ENCODE measurements at regions not wholly inside any gene's neighbourhood (a gene's known extent, or its start where the extent isn't known, plus 50 kb on each side); places are given as distances from the start of the nearest gene placed in this dataset.

GRCh38 chr14:28023853-28024252 is 742.7 kb upstream of the FOXG1 start:
- DNase-seq: no peak

DNA sequence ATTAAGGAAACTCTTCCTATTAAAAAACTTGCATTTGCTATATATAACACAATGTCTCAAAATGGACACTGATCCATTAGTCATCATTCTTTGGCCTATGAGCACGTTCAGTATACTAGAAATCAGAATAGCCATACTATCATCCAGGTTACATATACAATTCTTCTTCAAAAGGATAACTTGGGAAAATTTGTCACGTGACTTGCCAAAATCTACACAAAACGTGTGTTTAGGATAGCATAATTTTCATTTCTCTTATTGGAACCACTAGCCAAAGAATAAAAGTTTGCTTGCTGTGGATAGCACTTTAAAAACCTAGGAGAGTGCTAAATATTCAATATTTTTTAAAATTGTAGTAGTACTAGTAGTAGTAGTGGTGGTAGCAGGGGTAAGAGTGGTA is 714.3 kb upstream of the FOXG1 start:
- DNase-seq: no peak

GRCh38 chr14:28055008-28055407 is 711.6 kb upstream of the FOXG1 start:
- no peak for DNase-seq

GRCh38 chr14:28057359-28058296 is 709.0 kb upstream of the FOXG1 start:
- DNase-seq: no peak

DNA sequence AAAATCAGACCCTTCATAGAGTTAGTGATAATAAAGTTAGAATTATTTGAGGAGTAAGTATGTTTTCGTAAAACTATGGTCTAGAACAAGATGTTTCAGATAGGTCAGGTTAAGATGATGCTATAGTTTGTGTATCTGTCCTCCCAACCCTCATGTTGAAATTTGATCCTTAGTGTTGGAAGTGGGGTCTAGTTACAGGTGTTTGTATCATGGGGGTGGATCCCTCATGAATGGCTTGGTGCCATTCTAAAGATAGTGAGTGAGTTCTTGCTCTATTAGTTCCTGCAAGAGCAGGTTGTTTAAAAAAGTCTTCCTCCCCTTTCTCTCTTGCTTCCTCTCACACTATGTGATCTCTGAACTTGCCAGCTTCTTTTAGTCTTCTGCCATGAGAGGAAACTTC is 707.3 kb upstream of the FOXG1 start:
- DNase-seq: no peak

DNA sequence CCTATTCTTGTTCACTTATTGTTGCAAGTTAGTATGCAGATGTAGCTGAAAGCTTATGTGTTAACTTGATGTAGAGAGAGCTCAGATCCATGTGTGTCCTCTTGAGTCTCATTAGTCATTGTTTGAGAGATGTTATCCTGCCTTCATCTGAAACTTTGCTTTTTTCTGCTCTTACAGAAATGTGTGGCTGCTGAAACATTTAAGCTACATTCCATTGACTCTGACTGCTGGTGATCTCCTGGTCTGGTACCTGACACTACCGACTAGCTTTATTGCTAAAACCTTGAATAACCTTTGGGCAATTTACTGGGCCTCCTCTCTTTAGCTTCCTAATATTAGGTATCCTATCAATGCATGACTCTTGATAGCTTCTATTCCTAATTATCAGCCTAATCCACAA is 705.6 kb upstream of the FOXG1 start:
- no peak for DNase-seq

- no peak for DNase-seq
Observed at GRCh38 chr14:28077021-28077420, 689.6 kb upstream of the FOXG1 start.

DNA sequence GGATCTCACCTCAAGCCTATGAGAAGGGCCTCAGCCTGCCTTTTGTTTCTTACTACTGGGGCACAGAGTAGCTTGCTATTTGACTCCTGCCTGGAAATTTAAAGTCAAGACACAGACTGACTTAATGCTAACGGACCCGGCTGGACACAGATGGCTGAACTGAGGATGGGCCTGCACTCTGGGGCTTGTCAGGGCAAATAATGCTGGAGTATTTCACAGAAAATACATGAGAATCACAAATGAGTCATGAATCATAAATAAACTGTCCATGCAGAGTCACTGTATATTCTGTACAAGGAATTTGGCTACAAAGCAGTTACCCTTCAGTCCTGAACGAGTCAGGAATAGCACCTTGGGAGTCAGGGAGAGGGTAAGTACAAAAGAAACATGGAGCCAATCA is 683.2 kb upstream of the FOXG1 start:
- no peak for DNase-seq

DNA sequence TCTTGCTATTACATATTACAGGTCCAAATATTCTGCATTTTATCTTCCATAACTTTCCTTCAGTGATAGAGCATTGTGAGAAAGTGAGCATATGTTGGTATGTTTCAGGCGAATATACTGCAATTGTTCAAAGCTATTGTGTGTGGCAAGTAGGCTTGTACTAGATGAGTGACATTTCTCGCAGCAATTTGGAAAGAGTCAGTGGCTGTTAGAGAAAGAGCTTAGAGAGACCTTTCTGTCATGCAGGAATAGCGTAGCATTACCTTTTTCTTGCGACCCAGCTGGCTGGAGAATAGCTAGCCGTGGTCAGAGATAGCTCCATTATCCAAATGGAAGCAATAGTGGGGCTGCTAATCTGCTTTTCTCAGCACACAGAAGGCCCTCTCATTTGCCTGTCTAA is 678.5 kb upstream of the FOXG1 start:
- DNase-seq: no peak

DNA sequence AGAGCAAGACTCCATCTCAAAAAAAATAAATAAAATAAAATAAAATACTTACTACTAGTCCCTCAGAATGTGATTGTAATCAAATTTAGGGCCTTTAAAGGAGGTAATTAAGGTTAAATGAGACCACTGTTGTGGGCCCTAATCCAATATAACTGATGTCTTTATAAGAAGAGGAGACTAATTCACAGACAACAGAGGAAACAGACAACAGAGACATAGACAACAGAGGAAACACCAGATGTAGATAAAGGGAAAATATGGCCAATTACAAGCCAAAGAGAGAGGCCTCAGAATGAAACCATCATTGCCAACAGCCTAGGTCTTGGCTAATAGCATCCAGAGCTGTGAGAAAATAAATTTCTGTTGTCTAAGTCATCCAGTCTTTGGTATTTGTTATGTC is 669.0 kb upstream of the FOXG1 start:
- no peak for DNase-seq

DNA sequence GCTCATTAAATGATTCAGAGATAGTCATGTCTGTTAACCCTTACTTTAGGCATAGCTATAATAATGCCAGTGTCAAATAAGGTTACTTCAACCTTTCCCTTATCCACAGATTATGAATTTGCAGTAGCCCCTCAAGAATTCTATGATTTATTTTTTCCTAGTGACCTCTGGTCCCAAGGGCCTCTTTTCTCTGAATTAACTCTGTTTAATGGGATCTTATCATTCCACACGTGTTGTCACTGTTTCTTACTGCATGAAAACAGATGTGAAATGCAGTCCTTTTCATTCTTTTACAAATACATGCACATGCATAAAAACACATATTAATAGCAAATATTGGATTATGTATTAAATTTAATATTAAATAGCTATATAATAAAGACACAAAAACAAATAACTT is 667.7 kb upstream of the FOXG1 start:
- no peak for DNase-seq

DNA sequence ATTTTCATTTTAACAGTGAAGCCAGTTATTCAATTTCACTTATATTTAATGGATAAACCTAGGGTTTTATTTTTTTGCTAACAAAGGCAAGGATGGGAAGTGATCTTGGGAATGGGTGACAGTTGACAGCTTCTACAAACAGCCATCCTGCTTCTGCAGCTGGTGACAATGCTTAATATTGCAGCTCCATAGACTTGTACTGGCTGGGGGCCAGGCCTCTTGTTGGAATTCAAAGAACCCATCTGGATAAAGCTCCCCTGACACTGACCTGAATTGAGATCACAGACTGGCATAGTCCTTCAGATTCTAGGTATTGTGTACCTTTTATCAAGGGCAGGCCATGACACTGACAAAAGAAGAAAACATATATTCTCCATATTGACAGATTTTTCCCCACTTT is 664.6 kb upstream of the FOXG1 start:
- no peak for DNase-seq

DNA sequence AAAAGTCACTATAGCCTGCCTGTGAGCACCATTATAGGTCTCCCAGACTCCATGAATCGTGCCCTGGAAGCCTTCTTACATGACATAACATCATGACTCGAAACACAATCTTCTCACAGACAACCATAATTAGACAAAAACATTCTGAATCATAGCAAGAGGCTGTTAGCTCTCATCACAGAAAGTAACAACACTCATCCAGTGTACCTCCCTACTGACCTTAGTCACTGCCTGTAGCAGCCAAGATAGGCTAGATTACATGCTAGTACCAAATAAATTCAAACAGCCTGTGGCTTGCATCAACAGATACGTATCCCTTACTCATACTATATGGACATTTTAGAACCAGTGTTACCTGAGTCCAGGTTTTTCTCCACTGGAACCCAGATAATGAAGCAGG is 663.8 kb upstream of the FOXG1 start:
- DNase-seq: no peak

DNA sequence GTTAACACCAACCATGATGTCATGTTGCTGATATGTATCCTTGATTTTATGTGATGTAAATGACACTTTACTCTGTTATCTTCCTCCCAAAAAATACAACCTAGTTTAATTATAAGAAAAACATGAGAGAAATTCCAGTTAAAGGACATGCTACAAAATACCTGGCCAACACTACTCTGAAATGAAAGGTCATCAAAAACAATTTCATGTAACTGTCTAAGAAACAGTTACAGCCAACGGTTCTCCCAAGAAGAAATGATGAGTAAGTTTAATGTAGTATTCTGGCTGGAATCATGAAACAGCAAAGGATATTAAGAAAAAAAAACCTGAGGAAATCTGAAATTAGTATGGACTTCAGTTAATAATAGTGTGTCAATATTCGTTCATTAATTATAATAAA is 653.3 kb upstream of the FOXG1 start:
- no peak for DNase-seq

GRCh38 chr14:28116716-28117115 is 649.9 kb upstream of the FOXG1 start:
- no peak for DNase-seq

- no peak for DNase-seq
Observed at GRCh38 chr14:28119849-28120248, 646.7 kb upstream of the FOXG1 start.

DNA sequence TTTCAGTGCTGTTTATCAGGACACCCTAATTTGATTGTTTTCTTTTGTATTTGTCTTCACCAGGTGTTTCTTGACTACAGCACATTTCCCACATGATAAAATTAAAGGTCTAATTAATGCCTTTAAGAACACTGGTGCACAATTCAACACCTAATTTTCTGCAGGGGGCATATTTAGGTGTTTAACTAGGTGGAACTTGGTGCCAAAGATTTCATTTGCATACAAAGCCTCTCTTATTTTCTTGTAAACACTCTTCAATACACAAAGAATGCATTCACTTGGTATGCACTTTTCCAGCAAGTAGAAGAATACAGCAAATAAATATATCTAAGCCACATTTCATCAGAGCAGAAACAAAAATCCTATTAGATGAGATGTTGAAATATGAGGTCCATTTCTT is 646.2 kb upstream of the FOXG1 start:
- DNase-seq: no peak

- DNase-seq: no peak
Observed at GRCh38 chr14:28121512-28122297, 644.9 kb upstream of the FOXG1 start.

DNA sequence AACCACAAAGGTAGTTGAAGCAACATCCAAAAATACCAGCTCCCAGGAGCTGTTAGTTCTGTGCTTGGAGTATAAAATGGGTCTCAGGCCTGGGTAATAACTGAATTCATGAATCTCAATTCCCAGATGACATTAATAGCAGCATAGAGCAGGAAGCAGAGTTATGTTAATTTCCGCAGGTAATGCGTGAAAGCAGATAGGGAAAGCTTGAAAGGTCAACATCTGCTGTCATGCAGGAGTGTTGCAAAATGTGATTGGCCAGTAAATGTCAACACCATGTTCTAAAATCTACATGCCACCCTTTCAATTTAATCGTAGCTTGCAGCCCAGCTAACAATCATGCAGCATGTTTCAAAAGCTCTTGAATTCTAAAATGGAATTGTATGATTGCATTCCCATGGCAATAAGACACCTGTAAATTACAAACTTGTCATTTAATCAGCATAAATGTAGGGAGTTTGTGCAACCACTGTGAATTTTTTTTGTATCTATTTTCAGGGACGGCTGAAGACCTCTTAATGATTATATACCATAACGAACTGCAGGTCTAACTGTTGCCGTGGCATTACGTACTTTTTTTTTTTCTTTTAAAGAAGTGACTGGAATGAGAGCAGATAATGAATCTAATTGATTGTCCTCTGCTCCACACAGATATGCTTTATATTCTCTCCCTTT is 635.8 kb upstream of the FOXG1 start:
- DNase-seq: no peak

- DNase-seq: no peak
Observed at GRCh38 chr14:28138341-28138740, 628.2 kb upstream of the FOXG1 start.

DNA sequence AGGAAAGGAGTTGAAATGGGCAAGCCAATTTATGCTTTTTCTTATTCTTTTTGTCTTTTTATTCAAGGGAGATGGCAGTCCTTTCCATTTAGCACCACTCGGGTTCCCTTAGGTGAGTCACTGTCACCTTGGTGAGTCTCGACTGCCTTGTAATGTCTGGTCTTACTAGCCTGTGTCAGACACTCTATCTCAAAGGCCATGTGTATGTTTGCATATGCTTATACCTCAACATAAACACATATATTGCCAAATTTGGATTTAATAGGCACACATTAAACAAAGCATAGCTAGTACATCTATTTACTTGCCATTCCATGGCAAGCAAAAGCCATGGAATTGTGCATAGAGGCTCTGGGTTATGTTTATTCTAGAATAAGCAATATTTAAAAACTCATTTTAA is 624.9 kb upstream of the FOXG1 start:
- no peak for DNase-seq

GRCh38 chr14:28142400-28143015 is 624.1 kb upstream of the FOXG1 start:
- no peak for DNase-seq

- no peak for DNase-seq
Observed at GRCh38 chr14:28143316-28143715, 623.3 kb upstream of the FOXG1 start.
